Breast epithelium (tissue), 4 donors: ENCODE measurements at regions not wholly inside any gene's neighbourhood (a gene's known extent, or its start where the extent isn't known, plus 50 kb on each side); places are given as distances from the start of the nearest gene placed in this dataset.

Source experiments
- DNase-seq, 2 donors: peaks; one replicate each; pipeline ENCODE4 v3.0.0-alpha.2; 2019; ENCODE audit warnings: low spot score in 2 of 2
- H3K27ac ChIP-seq, 2 donors: fragments of 200-600 bp; sonication (generic) in 1 of 2; one replicate each; pipeline ENCODE4 v1.5.1; 2016 to 2019; ENCODE audit warnings: mild to moderate bottlenecking in 1 of 2
- H3K27me3 ChIP-seq, 2 donors: fragments of 200-600 bp; sonication (generic) in 1 of 2; one replicate each; pipeline versions ENCODE4 v1.5.1 to v1.6.0; 2017 to 2019; ENCODE audit warnings: control low read depth in 1 of 2, mild to moderate bottlenecking in 1 of 2
- H3K36me3 ChIP-seq: fragments of 200-600 bp; one replicate; pipeline ENCODE4 v1.5.1; 2019
- H3K4me1 ChIP-seq, 2 donors: fragments of 200-600 bp; sonication (generic); one replicate each; pipeline ENCODE4 v1.5.1; 2016 to 2019; ENCODE audit warnings: control low read depth in 1 of 2
- H3K4me3 ChIP-seq, 3 donors: fragments of 200-600 bp; sonication (generic); 1 replicate in 2 of 3; 2 replicates in 1 of 3; pipeline ENCODE4 v1.5.1; 2016 to 2019; ENCODE audit warnings: mild to moderate bottlenecking in 3 of 3, moderate library complexity in 2 of 3
- H3K9me3 ChIP-seq, 2 donors: fragments of 200-600 bp; sonication (generic) in 1 of 2; one replicate each; pipeline ENCODE4 v1.5.1; 2016 to 2019; ENCODE audit warnings: control low read depth in 1 of 2
- POLR2A ChIP-seq: fragments of 450-650 bp; IDR thresholded peaks from one replicate; pipeline ENCODE4 v1.6.1; 2016; ENCODE audit warnings: antibody characterized with exemption, mild to moderate bottlenecking, moderate library complexity
- POLR2AphosphoS5 ChIP-seq, 3 donors: sonication (generic); formaldehyde crosslinking; IDR thresholded peaks; one replicate each; pipeline ENCODE4 v1.6.1; 2017; ENCODE audit warnings: antibody characterized with exemption in 3 of 3
- intact Hi-C: fragments of 100-400 bp; cut with DNase I; formaldehyde crosslinking; loops from one replicate; pipeline ENCODE4 v1.15.1; 2023; ENCODE audit warnings: low total_unique reads
- TF ChIP-seq, protein P1 (sequence below), 3 donors: fragments of 450-650 bp; IDR thresholded peaks; one replicate each; pipeline ENCODE4 v1.5.1; 2016 to 2017; ENCODE audit warnings: antibody characterized with exemption in 3 of 3, mild to moderate bottlenecking in 3 of 3, moderate library complexity in 3 of 3

DNA sequence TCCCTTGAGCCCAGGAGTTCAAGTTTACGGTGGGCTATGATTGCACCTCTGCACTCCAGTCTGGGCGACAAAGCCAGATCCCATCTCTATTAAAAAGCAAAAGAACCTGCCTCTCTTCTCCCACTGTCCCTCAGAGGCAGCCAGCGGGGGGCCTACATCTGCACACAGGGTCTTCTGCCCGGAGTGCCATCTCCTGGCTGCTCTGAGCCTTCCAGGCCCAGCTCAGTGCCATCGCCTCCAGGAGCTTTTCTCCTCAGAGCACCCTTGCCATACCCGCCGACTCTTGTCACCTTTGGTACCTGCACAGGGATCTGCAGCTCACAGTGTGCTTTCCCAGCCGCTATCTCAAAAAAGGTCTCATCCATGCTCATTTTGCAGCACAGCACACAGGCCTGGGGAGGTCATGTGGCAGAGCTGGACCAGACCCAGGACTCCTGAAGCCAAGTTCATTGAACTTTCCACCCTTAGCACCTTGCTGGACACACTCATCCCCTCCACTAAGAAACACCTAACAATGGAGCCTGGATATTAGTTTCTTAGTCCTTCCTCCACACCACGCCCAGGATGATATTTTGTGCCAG is 186.3 kb downstream of the HAUS1 start:
- Histone ChIP-seq H3K4me1 (no peaks in the 10 kb centered on the region), H3K27me3 (no peaks in the 10 kb centered on the region), H3K27ac (no peak overlapping the region), H3K36me3 (no peaks in the 10 kb centered on the region), H3K4me3 (no peak overlapping the region), H3K9me3 (no peaks in the 10 kb centered on the region)
- TF ChIP-seq, protein P1, sequence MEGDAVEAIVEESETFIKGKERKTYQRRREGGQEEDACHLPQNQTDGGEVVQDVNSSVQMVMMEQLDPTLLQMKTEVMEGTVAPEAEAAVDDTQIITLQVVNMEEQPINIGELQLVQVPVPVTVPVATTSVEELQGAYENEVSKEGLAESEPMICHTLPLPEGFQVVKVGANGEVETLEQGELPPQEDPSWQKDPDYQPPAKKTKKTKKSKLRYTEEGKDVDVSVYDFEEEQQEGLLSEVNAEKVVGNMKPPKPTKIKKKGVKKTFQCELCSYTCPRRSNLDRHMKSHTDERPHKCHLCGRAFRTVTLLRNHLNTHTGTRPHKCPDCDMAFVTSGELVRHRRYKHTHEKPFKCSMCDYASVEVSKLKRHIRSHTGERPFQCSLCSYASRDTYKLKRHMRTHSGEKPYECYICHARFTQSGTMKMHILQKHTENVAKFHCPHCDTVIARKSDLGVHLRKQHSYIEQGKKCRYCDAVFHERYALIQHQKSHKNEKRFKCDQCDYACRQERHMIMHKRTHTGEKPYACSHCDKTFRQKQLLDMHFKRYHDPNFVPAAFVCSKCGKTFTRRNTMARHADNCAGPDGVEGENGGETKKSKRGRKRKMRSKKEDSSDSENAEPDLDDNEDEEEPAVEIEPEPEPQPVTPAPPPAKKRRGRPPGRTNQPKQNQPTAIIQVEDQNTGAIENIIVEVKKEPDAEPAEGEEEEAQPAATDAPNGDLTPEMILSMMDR (IDR thresholded peaks at IDR 0.05), result no peak
- no peak for TF ChIP-seq POLR2A
- no peak for TF ChIP-seq POLR2AphosphoS5 (IDR thresholded peaks at IDR 0.05)
- intact Hi-C loops, result no loop called here
- no peak for DNase-seq

DNA sequence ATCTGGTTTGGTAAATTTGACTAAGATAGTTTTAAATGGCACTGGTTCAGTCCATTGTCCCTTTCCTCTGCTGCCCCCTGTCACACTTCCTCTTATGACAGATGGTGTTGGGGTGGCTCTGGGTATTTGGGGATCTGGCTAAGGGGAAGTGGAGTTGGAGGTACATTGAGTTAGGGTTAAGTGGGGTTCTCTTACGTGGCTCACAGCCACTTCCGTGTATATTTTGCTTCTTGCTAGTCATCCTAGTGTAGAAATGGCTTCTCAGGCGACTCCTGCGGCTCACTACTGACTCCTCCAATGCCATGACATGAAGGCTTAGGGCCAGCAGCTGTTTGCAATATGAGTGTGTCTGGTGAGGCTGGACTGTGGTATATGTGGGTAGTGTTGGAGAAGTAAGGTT is 187.0 kb downstream of the HAUS1 start:
- no peak for TF ChIP-seq POLR2A
- no peak for TF ChIP-seq POLR2AphosphoS5 (IDR thresholded peaks at IDR 0.05)
- TF ChIP-seq, protein P1 (IDR thresholded peaks at IDR 0.05), result no peak
- no peak overlapping the region for H3K4me3 ChIP-seq
- H3K9me3 ChIP-seq, result no peaks in the 10 kb centered on the region
- H3K36me3 ChIP-seq, result no peaks in the 10 kb centered on the region
- intact Hi-C loops, result no loop called here
- no peaks in the 10 kb centered on the region for H3K4me1 ChIP-seq
- no peaks in the 10 kb centered on the region for H3K27me3 ChIP-seq
- DNase-seq, result no peak
- no peak overlapping the region for H3K27ac ChIP-seq

DNA sequence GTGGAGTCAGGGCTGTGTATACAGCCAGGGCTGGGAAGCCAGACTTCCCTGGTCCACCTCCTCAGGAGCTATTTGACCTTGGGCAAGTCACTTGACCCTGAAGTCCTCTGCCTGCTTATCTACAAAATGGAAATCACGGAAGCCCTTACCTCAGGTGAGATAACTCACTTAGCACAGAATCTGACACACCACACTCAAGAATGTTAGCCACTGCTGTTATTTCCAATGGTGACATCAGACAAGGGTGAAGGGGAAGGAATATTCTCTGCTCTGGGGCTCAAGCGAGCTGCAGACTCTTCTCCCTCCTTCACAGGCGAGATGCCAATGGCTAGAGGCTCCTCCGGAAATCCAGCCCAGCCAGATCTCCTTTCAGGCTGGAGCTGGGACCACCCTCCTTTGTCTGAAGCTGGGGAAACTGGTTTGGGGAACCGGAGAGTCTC is 189.6 kb downstream of the HAUS1 start:
- Histone ChIP-seq H3K4me1 (no peaks in the 10 kb centered on the region), H3K4me3 (no peak overlapping the region), H3K9me3 (no peaks in the 10 kb centered on the region), H3K27ac (no peak overlapping the region), H3K36me3 (no peaks in the 10 kb centered on the region), H3K27me3 (no peaks in the 10 kb centered on the region)
- intact Hi-C loops, result no loop called here
- TF ChIP-seq, protein P1 (IDR thresholded peaks at IDR 0.05), result no peak
- TF ChIP-seq POLR2AphosphoS5 (IDR thresholded peaks at IDR 0.05) (no peak), POLR2A (no peak)
- no peak for DNase-seq

DNA sequence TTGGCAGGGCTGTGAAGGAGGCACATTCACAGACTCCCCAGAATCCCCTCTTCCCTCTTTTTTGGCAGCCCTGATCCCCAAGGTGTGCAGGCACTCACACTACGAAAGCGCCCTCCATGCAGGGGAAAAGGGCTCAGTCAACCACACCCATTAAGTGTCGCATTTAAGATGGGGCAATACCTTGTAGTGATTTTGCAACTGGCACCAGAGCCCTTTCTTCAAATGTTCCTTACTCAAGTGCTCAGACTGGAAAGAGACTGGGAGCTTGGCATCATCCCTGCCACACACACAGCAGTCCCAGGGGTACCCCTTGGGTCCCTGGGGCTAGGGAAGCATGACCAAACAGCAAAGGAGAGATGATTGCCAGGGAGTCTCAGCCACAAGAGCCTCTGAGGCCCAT is 190.1 kb downstream of the HAUS1 start:
- DNase-seq, result no peak
- no peak for TF ChIP-seq POLR2A
- no peak for TF ChIP-seq POLR2AphosphoS5 (IDR thresholded peaks at IDR 0.05)
- TF ChIP-seq, protein P1 (IDR thresholded peaks at IDR 0.05), result no peak
- no peaks in the 10 kb centered on the region for H3K36me3 ChIP-seq
- no peaks in the 10 kb centered on the region for H3K27me3 ChIP-seq
- no peak overlapping the region for H3K4me3 ChIP-seq
- H3K4me1 ChIP-seq, result no peaks in the 10 kb centered on the region
- no peak overlapping the region for H3K27ac ChIP-seq
- intact Hi-C loops, result no loop called here
- H3K9me3 ChIP-seq, result no peaks in the 10 kb centered on the region

DNA sequence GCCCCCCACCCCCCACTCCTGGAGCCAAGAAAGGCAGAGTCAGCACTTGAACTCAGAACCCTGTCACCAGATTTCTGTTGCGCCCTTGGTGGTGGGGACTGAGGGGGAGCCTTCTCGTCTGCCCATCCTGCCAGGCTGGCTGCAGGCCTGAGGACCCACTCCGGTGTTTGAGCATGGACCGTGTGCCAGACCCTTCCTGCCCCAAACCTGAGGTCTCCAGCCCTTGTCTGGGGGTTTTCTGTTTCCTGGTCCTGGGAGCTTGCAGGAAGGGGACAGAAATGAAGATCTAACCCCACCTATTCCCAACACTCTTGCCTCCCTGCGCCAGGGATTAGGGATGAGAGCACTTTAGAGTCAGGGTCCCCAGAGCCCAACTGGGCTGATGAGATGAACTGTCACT is 190.6 kb downstream of the HAUS1 start:
- Histone ChIP-seq H3K4me1 (no peaks in the 10 kb centered on the region), H3K4me3 (no peak overlapping the region), H3K27ac (no peak overlapping the region), H3K27me3 (no peaks in the 10 kb centered on the region), H3K9me3 (no peaks in the 10 kb centered on the region), H3K36me3 (no peaks in the 10 kb centered on the region)
- DNase-seq, result no peak
- TF ChIP-seq, protein P1 (IDR thresholded peaks at IDR 0.05), result no peak
- no peak for TF ChIP-seq POLR2AphosphoS5 (IDR thresholded peaks at IDR 0.05)
- no peak for TF ChIP-seq POLR2A
- intact Hi-C loops, result no loop called here
